ENCODE measurements at regions not wholly inside any gene's neighbourhood (a gene's known extent, or its start where the extent isn't known, plus 50 kb on each side); places are given as distances from the start of the nearest gene placed in this dataset.

GRCh38 chr6:81694855-81695254 is 57.6 kb downstream of the TENT5A start:
- no peak for DNase-seq (ENCODE audit: low spot score)

DNA sequence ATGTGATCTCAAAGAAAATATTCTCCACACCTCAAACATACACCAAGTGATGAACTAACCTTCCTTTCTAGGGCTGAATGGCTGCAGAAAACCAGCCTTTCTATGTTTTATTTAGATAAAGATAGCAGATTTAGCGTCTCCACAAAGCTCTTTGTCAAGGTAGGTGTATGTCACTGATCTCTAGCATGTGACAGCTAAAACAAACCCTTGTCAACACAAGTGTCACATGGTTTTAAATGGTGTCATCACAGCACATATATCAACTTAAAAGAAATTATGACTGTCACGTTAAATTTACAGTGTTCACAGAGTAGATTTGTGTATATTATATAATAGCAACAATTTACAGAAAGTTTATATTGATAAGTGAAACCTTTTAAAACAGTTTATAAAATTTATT is 58.3 kb downstream of the TENT5A start:
- DNase-seq (ENCODE audit: low spot score) = no peak

DNA sequence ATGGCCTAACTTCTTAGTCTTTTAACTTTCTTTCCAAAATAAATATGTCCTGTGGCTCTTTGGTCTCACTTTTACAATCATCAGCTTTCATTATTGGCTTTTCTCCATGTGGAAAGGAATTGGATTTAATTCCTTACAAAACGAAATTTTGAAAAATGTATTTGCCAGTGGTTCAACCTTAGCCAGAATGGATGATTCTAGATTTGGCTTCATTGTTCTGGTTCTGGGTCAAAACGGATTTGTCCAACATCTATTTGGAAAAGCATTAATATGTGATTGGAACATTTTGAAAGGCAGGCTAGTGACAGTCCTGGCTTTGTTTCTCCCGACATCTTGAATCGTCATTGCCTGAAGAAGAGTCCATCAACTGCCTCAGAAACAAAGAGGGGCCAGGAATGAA is 59.2 kb downstream of the TENT5A start:
- DNase-seq (ENCODE audit: low spot score) = no peak

DNA sequence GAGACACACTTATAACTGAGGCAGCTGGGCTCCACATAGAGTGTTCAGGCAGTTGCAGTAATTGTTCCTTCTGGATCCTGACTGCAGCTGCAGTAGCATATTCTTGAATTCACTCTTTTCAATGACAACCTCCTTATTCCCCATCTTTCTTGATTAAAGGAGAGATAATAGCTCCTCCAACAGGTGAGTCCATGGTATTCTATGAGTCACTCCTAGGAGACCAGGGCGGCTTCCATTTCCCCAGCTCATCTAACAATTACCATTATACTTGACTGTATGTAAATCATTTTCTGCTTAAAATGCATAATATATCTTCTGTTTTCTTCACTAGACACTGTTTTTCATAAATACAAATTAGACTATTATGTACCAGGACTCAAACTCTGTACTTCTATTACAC is 62.4 kb downstream of the TENT5A start:
- DNase-seq (ENCODE audit: low spot score) = no peak

DNA sequence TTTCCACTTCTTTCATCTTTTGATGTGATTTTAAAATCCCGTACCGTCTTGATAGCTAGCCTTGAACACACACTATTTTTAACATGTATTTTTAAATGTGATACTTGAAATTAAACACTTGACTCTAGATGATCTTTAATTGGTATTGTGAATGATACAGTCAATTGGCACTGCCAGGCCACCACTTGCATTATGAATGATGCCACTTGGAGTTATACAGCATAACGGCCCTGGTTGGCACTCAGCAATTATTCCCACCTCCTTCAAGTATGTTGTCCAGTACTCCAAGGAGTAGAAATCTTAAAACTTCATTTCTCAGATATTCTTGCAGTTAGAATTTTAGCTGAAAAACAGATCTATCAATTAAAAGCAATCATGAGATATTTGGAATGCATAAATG is 62.9 kb downstream of the TENT5A start:
- DNase-seq (ENCODE audit: low spot score) = no peak

GRCh38 chr6:81683912-81684311 is 68.6 kb downstream of the TENT5A start:
- DNase-seq (ENCODE audit: low spot score) = no peak

DNA sequence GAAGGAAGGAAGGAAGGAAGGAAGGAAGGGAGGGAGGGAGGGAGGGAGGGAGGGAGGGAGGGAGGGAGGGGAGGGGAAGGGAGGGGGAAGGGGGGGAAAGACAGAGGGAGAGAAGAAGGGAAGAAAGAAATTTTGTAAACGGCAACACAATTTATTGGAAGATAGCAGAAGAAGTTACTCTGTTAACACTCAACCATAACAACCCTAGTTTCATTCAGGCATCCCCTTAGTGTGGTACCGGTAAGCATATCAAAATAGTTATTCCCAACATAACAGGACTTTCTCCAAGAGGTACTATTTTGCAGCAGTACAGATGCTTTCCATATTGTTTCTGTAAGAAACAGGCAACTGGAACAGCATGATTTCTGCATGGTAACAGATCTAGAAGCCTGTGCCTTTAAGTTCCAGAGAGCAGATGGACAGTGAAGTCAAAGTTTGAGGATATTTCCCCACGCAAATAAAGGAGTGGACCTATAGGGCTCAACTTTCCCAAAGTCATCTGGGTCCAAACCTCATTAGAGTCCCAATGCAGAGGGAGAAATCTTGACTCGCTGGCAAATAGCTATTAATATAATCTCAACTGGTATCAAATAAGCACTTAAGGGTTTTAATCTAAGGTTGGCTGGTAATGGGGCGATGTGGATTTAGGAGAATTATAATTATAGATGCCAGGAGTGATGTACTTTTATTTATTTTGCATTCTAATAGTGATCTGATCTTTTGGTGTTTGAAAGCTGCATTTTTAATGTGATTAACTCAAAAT is 69.4 kb downstream of the TENT5A start:
- no peak for DNase-seq (ENCODE audit: low spot score)

DNA sequence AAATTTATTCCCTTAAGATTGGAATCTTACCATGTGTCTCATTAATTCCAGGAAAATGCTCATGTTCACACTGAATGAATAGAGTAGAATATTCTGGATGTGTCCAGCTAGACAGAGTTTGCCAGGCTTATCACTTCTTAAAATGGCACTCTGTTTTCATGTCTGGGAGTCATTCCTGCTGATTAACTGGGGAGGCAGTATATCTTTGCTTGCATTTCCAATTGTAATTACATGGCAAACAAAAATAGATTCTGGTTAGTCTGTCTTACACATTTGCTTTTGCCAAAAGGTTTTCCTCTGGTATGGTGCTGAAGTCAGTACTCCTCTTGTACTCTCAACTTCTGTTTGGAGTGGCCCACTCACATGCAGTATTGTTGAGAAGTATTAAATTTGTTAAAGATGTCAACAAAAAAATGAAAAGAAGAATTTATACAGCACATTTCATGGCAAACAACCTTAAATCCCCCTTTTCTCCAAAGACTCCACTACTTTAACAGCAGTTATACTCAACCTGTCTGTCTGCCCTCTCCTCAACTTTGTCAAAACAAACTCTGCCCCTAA is 70.2 kb downstream of the TENT5A start:
- no peak for DNase-seq (ENCODE audit: low spot score)

- no peak for DNase-seq (ENCODE audit: low spot score)
These were observed 83.0 kb downstream of the TENT5A start for GRCh38 chr6:81669445-81669844.

GRCh38 chr6:81668615-81669047 is 83.8 kb downstream of the TENT5A start:
- no peak for DNase-seq (ENCODE audit: low spot score)

DNA sequence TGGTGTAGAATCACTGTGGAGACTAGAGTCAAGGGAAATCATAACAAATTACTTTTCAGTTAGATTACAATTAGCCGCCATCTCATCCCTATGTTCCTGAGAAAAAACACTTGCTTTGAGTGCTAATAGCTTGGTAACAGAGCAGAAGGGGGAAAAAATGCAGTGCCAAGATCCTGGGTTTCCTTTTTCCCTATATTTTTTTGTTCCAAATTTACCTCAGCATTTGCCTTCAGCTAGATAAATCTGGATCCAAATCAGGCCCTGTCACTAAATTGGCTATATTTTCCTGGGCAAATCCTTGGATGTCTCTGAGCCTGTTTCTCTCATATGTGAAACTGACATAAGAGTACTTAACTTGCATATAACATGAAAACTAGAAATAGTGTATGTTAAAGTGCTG is 86.0 kb downstream of the TENT5A start:
- no peak for DNase-seq (ENCODE audit: low spot score)

DNA sequence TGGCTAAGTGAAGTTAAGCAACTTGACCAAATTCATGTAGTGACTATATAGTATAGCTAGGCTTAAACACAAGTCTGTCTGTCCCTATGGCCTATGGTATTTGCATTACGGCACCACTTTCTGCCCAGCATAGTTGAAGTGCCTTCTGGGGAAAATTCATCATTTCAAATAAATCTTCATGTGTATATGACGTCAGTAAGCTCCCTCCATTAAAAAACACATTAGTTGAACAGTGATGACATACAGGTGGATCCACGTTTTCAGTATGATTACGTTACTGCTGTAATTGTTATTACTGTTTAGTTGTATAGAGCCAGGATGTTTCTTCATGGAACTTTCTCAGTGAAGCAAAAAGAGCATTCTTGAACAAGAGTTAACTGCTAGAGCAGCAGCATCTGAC is 96.2 kb downstream of the TENT5A start:
- DNase-seq (ENCODE audit: low spot score) = no peak

DNA sequence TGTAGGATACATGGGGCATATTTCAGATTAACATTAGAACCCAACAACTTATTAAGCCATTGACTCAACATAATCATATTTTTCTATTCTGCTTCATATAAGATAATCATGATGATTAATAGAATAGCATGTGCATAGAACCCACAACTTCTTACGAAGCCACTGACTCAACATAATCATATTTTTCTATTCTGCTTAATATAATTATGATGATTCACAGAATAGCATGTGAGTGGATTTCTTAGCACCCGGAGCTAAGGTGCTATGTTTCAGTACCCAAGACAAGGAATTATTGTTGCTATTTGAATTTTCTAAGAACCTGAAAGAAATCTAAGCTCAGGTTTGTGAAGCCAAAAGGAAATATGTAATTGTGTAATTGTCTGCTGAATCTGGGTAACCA is 96.8 kb downstream of the TENT5A start:
- no peak for DNase-seq (ENCODE audit: low spot score)

- DNase-seq (ENCODE audit: low spot score) = no peak
These were observed 104.0 kb downstream of the TENT5A start for GRCh38 chr6:81648502-81648901.

- DNase-seq (ENCODE audit: low spot score) = no peak
These were observed 109.3 kb downstream of the TENT5A start for GRCh38 chr6:81643156-81643555.

GRCh38 chr6:81640891-81641290 is 111.6 kb downstream of the TENT5A start:
- no peak for DNase-seq (ENCODE audit: low spot score)

DNA sequence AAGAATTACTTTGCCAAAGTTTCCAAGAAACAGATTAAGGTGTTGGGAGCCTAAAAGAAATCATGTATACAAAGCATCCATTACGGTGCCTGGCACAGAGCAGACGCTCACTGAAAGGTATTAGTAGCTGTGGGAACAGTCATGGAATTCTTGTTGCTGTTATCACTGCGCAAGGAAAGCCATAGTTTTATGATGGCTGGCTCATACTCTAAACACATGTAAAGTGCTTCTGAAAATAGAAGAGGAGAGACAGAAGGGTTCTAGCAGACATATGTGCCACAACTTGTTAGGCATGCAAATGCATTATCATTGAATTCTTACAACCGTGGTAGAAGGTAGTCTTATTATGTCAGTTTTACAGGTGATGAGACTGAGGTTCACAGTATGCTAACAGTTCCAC is 112.4 kb downstream of the TENT5A start:
- no peak for DNase-seq (ENCODE audit: low spot score)

GRCh38 chr6:81638366-81638765 is 114.1 kb downstream of the TENT5A start:
- DNase-seq (ENCODE audit: low spot score) = no peak

DNA sequence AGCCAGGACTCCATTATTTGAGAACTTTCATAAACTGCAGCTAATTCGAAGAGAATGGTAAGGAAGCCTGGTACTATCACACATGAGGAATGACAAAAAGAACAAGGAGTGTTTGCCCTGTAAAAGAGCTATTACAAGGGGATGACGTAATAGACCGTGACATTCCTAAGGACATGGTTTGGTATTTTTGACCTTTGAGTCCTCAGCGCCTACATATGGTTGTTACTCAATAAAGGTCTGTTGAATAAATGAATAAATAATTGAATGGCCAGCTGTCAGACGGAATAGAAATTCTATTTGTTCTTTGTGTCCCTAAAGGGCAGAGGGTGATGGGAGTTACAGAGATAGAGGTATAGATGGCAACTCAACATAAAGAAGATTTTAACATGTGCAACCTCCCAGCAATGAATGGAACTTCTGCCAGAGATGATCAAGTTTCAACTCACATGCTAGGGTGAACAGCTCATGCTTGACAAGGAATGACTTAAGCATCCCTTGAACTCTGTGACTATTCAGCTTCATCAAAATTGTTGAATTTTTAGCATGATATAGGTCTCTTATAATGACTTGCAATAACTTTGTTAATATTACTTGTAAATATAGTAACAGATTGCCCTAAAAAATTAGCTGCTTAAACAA is 115.4 kb downstream of the TENT5A start:
- DNase-seq (ENCODE audit: low spot score) = no peak

GRCh38 chr6:81634155-81634880 is 118.2 kb downstream of the TENT5A start:
- DNase-seq (ENCODE audit: low spot score) = no peak

GRCh38 chr6:81633391-81633790 is 119.1 kb downstream of the TENT5A start:
- no peak for DNase-seq (ENCODE audit: low spot score)

- no peak for DNase-seq (ENCODE audit: low spot score)
These were observed 121.8 kb downstream of the TENT5A start for GRCh38 chr6:81630719-81631118.

- DNase-seq (ENCODE audit: low spot score) = no peak
These were observed 127.3 kb downstream of the TENT5A start for GRCh38 chr6:81625216-81625615.
